Uterus (tissue), 2 donors: ENCODE measurements at regions not wholly inside any gene's neighbourhood (a gene's known extent, or its start where the extent isn't known, plus 50 kb on each side); places are given as distances from the start of the nearest gene placed in this dataset.

Experiments used
- POLR2A ChIP-seq, 2 donors: fragments of 450-650 bp; IDR thresholded peaks; one replicate each; pipeline ENCODE4 v1.6.1; 2016; ENCODE audit warnings: antibody characterized with exemption in 2 of 2, mild to moderate bottlenecking in 1 of 2, moderate library complexity in 1 of 2
- TF ChIP-seq, protein P1 (sequence below), 4 experiments: fragments of 200-600 bp in 2 of 4; fragments of 450-650 bp in 2 of 4; sonication (generic) in 2 of 4; IDR thresholded peaks; one replicate each; pipeline ENCODE4 v1.5.1; 2016 to 2019; ENCODE audit warnings: antibody characterized with exemption in 4 of 4, mild to moderate bottlenecking in 2 of 4, moderate library complexity in 1 of 4

DNA sequence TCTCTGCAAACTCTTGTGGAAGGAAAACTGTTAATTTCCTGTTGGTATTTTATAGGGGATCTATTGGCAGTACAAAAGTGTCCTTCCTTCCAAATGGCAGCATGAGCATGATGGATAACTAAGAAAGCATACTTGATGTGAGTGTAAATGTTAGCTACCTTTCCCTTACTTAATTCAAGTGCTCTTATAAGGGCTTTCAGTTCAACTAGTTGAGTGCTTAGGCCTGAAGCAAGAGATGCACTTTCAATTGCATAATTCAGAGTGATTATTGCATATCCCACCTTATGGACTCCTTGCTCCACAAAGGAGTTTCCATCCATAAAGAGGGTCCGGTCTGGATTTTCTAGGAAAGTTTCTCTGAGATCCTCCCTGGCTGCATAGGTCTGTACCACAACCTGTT is 56.3 kb upstream of the CYP2C8 start:
- TF ChIP-seq POLR2A (IDR thresholded peaks at IDR 0.05): no peak
- TF ChIP-seq, protein P1, sequence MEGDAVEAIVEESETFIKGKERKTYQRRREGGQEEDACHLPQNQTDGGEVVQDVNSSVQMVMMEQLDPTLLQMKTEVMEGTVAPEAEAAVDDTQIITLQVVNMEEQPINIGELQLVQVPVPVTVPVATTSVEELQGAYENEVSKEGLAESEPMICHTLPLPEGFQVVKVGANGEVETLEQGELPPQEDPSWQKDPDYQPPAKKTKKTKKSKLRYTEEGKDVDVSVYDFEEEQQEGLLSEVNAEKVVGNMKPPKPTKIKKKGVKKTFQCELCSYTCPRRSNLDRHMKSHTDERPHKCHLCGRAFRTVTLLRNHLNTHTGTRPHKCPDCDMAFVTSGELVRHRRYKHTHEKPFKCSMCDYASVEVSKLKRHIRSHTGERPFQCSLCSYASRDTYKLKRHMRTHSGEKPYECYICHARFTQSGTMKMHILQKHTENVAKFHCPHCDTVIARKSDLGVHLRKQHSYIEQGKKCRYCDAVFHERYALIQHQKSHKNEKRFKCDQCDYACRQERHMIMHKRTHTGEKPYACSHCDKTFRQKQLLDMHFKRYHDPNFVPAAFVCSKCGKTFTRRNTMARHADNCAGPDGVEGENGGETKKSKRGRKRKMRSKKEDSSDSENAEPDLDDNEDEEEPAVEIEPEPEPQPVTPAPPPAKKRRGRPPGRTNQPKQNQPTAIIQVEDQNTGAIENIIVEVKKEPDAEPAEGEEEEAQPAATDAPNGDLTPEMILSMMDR (IDR thresholded peaks at IDR 0.05): no peak
